Fibroblast of skin of right quadriceps (primary cell): ENCODE measurements at regions not wholly inside any gene's neighbourhood (a gene's known extent, or its start where the extent isn't known, plus 50 kb on each side); places are given as distances from the start of the nearest gene placed in this dataset.
"Not testable (repeated sequence)": the region's sequence is repeated elsewhere in the genome, so short reads cannot be mapped to it uniquely, and the experiment has no call there.

Source experiments
- DNase-seq: peaks from one replicate; pipeline ENCODE4 v3.0.0-alpha.2; 2013

- no peak for DNase-seq
These were observed 173.0 kb upstream of the FBXL7 start for GRCh38 chr5:15326932-15327331.

GRCh38 chr5:15326471-15326870 lies 173.5 kb upstream of the FBXL7 start:
- DNase-seq, result no peak

GRCh38 chr5:15322421-15322820 lies 177.6 kb upstream of the FBXL7 start:
- DNase-seq, result no peak

- no peak for DNase-seq
These were observed 178.2 kb upstream of the FBXL7 start for GRCh38 chr5:15321776-15322175.

GRCh38 chr5:15320871-15321270 lies 179.1 kb upstream of the FBXL7 start:
- no peak for DNase-seq

GRCh38 chr5:15304914-15305834 lies 194.8 kb upstream of the FBXL7 start:
- DNase-seq, result no peak

GRCh38 chr5:15304066-15304731 lies 195.8 kb upstream of the FBXL7 start:
- no peak for DNase-seq

- no peak for DNase-seq
These were observed 199.8 kb upstream of the FBXL7 start for GRCh38 chr5:15300141-15300540.

- DNase-seq, result no peak
These were observed 209.0 kb upstream of the FBXL7 start for GRCh38 chr5:15290953-15291352.

- DNase-seq, result no peak
These were observed 213.3 kb upstream of the FBXL7 start for GRCh38 chr5:15286650-15287049.

GRCh38 chr5:15285901-15286583 lies 213.9 kb upstream of the FBXL7 start:
- DNase-seq, result peak; percentile 75

GRCh38 chr5:15284706-15285105 lies 215.3 kb upstream of the FBXL7 start:
- DNase-seq, result no peak

- DNase-seq, result no peak
These were observed 216.9 kb upstream of the FBXL7 start for GRCh38 chr5:15283076-15283475.

GRCh38 chr5:15282611-15283010 lies 217.4 kb upstream of the FBXL7 start:
- DNase-seq, result no peak

GRCh38 chr5:15271596-15271995 lies 228.4 kb upstream of the FBXL7 start:
- not testable (repeated sequence) for DNase-seq

- no peak for DNase-seq
These were observed 232.0 kb upstream of the FBXL7 start for GRCh38 chr5:15267966-15268365.

- no peak for DNase-seq
These were observed 233.1 kb upstream of the FBXL7 start for GRCh38 chr5:15266841-15267240.

- no peak for DNase-seq
These were observed 233.8 kb upstream of the FBXL7 start for GRCh38 chr5:15266229-15266628.

GRCh38 chr5:15263942-15264341 lies 236.0 kb upstream of the FBXL7 start:
- DNase-seq, result no peak

GRCh38 chr5:15263406-15263805 lies 236.6 kb upstream of the FBXL7 start:
- no peak for DNase-seq

- DNase-seq, result no peak
These were observed 238.5 kb upstream of the FBXL7 start for GRCh38 chr5:15261269-15261995.

GRCh38 chr5:15260356-15261268 lies 239.4 kb upstream of the FBXL7 start:
- DNase-seq, result peak; percentile 38
